SH-SY5Y (cell line): ENCODE measurements at regions not wholly inside any gene's neighbourhood (a gene's known extent, or its start where the extent isn't known, plus 50 kb on each side); places are given as distances from the start of the nearest gene placed in this dataset.

Experiments used
- GATA2 ChIP-seq: IDR thresholded peaks from 2 replicates; pipeline ENCODE4 v1.6.1; 2011; ENCODE audit warnings: mild to moderate bottlenecking, low read depth, low read length
- GATA3 ChIP-seq: IDR thresholded peaks from 2 replicates; pipeline ENCODE4 v1.6.1; 2011; ENCODE audit warnings: low read depth, mild to moderate bottlenecking, low read length, moderate library complexity

- TF ChIP-seq GATA3 = no peak
- TF ChIP-seq GATA2 = no peak
Measured at GRCh38 chr2:145666552-145666951, 1146.6 kb upstream of the ZEB2 start.

- TF ChIP-seq GATA3 (no peak), GATA2 (no peak)
Measured at GRCh38 chr2:145657265-145657664, 1137.3 kb upstream of the ZEB2 start.

DNA sequence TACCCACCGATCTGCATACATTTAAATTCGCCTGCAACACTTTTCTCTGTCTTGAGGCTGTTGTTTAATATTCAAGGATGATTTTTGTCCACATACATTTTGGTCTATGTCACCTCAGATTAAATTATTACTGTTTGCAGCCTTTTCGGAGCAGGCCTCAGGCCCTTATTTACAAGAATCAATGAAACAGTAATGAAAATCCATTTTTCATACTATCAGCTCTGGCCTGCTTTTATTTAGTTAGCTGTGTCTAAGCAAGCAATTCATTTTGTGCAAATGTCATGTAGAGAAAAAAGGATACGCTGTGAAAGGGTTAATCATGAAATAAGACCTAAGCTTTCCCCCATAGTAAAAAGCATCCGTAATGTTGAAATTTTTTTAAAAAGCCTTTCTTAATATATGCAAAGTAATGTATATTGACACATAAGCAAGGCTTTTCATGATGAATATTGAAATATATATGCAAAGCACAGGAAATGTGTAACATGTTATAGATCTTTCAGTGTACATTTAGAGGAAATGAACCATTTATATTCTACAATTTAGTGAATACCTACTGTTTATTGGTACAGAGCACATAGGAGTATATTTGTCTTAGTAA, 1135.3 kb upstream of the ZEB2 start:
- TF ChIP-seq GATA3 (no peak), GATA2 (no peak)

- TF ChIP-seq GATA2 = no peak
- no peak for TF ChIP-seq GATA3
Measured at GRCh38 chr2:145654746-145655145, 1134.8 kb upstream of the ZEB2 start.

DNA sequence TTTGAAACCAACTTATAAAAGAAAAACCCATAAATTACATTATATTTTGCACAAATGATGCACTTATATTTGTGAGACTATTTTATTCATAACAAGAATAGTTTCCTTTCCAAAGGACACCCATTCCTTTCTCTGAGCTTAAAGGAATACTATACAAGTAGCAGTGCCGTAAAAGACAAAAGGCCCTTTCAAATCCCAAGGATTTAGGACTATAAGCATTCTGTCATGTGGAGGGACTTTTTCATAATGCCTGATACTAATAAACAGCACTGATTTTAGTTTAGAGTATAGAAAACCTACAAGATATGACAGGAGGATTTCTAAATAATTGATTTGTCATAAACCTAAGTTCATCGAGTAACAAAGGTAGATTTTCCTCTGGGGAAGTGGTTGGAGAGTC, 1134.2 kb upstream of the ZEB2 start:
- no peak for TF ChIP-seq GATA2
- TF ChIP-seq GATA3 = no peak

DNA sequence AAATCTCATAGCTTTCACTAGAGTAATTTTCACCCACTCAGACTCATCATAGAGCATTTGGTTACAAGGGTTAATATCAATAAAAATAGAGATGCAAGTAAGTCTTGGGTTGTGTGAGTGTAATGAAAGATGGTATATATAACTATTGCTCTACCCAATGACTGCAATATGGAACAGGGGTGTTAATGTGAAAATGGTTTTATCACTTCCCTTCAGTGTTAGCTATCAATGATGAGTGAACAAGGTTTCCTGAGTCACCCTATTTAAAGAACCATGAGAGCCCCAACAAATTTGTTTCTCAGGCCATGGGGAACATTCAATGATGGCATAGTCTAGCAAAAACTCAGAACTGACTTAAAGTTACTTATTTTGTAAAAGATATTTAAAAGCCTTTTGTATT, 1133.6 kb upstream of the ZEB2 start:
- TF ChIP-seq GATA3 (no peak), GATA2 (no peak)

DNA sequence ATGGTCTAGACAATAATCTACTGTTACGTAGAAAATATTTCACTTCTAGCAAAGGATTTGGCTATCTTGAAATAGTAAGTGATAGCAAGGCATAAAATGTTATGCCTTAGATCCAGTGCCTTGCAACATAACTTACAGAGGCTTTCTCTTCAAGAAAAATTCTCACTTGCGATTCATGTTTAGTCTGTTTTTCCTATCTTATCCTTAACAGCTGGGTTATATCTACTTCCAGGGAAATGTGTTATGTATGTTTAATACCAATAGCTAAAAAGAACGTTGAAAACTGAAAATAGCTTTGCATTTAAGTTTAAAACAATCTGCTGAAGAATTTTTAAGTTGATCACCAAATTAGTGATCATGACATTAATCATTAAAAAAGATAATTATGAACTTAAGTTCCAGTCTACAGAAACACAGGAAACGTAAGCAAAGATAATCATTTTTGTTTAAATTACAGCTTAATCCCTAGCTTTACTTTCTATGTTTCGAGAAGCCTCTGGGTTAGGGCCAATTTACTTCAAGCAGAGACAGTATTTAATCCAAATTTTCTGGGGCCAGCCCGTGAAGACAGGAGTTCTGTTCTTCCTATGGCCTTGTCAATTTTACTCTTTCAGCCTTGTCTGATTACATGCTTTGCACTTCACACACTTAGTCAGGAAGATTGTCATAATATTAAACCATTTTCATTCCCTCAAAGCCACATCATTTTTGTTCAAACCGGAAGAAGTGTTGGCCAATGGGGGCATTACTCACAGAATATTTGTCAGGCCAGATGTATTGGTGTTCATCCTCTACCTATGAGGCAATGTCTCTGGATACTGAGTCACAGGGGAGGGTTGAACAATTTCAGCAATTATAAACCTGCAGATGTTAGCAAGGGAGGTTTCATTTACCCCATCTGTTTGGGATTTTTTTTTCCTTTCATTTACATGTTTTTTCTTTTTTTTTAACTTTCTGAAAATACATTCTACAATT, 1132.9 kb upstream of the ZEB2 start:
- TF ChIP-seq GATA3 (no peak), GATA2 (no peak)

GRCh38 chr2:145652036-145652435, 1132.1 kb upstream of the ZEB2 start:
- no peak for TF ChIP-seq GATA2
- no peak for TF ChIP-seq GATA3

- TF ChIP-seq GATA3 (no peak), GATA2 (no peak)
Measured at GRCh38 chr2:145650226-145650625, 1130.3 kb upstream of the ZEB2 start.

GRCh38 chr2:145649061-145649460, 1129.1 kb upstream of the ZEB2 start:
- no peak for TF ChIP-seq GATA3

GRCh38 chr2:145644820-145645302, 1124.9 kb upstream of the ZEB2 start:
- TF ChIP-seq GATA2 (no peak), GATA3 (no peak)

DNA sequence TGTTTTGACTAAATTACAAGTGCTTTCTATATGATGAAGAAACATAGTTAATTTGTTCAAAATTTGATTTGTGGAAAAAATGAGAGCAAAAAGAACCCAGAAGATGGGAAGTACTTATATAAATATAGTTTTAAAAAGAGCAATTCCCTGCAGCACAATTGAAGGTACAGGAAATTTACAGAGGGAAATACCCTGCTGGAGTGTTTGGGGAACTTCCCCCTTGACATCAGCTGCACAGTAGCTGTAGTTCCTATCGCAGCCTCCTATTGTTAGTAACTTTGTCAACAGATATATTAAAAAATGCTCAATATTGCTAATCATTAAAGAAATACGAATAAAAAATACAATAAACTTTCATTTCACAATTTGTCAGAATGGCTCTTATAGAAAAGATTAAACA, 1118.8 kb upstream of the ZEB2 start:
- TF ChIP-seq GATA3 (no peak), GATA2 (no peak)

- TF ChIP-seq GATA3 (no peak), GATA2 (no peak)
Measured at GRCh38 chr2:145635706-145636427, 1115.9 kb upstream of the ZEB2 start.

DNA sequence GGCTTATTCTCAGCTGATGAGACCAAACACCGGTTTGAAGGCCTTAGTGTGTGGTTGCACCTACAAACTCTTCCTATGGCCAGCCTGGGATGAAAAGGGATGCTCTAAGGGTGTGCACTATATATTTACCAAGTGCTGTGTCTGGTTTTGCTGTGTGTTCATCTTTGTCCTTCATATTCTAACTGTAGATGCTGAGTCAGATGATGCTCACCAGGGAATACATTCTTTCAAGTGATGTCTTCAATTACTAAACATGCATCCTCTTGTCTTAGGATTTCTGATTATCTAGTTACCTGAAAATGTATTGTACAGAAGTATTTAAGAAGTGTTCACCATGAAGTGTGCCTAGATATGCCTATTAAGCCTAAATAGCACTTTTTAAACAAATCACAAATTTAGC, 1111.6 kb upstream of the ZEB2 start:
- TF ChIP-seq GATA3 = no peak
- no peak for TF ChIP-seq GATA2
